ENCODE measurements at regions not wholly inside any gene's neighbourhood (a gene's known extent, or its start where the extent isn't known, plus 50 kb on each side); places are given as distances from the start of the nearest gene placed in this dataset.

DNA sequence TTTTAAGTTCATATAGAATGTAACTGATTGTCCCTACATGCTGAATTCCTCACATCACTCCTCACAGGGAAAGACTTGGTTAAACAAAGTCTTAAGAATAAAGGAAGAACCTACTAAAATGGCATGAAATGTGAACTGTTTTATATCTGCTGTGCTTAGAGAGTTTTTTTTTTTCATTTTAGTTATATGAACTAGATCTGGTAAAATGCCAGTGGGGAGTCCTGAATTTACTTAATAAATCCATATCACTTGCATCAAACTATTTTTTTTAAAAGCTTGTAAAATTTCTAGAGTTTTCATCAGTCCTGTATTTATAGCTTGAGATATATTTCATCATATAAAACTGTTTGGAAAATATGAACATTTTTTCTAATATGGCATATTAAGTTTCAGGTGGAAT, 1528.6 kb downstream of the EFNA5 start:
- TF ChIP-seq CTCF (conservative IDR thresholded peaks at IDR 0.05; ENCODE audit: low read length) (no peak), EZH2phosphoT487 (IDR thresholded peaks at IDR 0.05; ENCODE audit: borderline replicate concordance, low read depth, low read length) (no peak)
